ENCODE measurements at regions not wholly inside any gene's neighbourhood (a gene's known extent, or its start where the extent isn't known, plus 50 kb on each side); places are given as distances from the start of the nearest gene placed in this dataset.
"Not testable (repeated sequence)": the region's sequence is repeated elsewhere in the genome, so short reads cannot be mapped to it uniquely, and the experiment has no call there.

DNA sequence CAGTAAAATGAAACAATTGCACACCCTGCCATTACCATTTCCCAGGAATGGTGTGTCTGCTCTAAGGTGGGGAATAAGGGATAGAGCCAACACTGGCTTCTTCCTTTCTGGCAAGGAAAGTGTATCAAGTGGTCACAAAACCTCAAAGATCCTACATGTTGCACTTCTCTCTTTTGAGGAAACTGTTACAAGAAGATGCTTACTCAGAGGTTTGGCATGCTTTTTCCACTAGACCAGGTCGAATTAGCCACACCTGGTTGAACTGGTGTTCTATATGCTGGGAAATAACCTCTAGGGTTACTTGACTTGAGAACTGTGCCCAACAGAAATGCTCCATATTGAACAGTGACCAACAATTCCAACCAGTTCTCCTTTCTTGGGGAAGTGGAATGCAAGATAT is 102.9 kb downstream of the LRRN1 start:
- H3K27ac ChIP-seq, result no peak overlapping the region
- no peak for TF ChIP-seq CTCF (conservative IDR thresholded peaks at IDR 0.05)

DNA sequence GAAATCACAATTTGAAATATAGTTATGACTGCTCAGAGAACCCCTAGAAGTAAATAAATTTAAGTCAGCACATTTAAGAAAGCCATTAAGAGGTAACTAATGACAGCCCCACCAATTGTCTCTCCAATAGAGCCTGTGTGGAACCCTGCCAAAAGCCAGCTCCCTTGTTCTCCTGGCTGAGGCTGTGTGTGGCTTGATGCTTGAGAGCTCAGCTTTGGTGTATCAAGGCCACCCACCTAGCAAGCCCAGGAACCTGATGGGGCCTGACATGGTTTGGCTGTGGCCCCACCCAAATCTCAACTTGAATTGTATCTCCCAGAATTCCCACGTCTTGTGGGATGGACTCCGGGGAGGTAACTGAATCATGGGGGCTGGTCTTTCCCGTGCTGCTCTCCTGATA is 106.9 kb downstream of the LRRN1 start:
- no peak for TF ChIP-seq CTCF (conservative IDR thresholded peaks at IDR 0.05)
- no peak overlapping the region for H3K27ac ChIP-seq

DNA sequence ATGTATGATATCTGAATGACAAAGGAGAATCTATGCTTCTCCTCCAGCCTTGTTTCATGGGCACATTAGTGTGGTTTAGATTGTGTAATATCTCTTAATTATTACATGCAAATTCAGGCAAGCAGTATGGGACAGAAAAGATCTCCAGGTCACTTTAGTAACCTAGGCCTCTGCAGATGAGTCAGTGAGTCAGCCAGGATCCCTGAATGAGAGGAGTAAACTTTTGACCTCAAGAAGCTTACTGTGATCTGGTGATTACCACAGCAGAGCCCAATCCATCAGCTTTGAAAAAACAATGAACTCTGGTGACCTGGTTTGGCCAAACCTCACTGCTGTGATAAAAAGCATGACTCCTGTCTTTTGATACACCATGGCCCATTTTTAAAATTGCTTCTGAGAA is 107.8 kb downstream of the LRRN1 start:
- TF ChIP-seq CTCF (conservative IDR thresholded peaks at IDR 0.05), result no peak
- H3K27ac ChIP-seq, result no peak overlapping the region

GRCh38 chr3:3918763-3919162 is 119.5 kb downstream of the LRRN1 start:
- H3K27ac ChIP-seq, result no peak overlapping the region
- no peak for TF ChIP-seq CTCF (conservative IDR thresholded peaks at IDR 0.05)

DNA sequence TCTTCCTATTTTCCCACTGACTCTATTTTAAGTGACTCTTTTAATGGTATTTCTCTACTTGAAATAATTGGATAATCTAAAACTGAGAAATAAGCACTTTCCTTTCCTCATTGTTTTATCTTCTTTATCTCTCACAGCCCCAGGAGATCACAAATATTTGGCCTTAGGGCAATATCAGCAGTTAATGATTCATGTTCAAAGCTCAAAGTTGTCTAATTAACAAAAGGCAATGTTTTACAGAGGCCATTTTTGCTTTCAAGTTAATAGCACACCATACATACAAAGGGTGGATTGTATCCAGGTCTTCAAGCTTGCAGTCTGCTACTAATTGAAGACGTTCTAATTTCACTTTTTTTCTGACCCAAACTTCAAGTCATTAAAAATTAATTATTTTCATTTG is 120.1 kb downstream of the LRRN1 start:
- no peak for TF ChIP-seq CTCF (conservative IDR thresholded peaks at IDR 0.05)

GRCh38 chr3:3923619-3924018 is 124.4 kb downstream of the LRRN1 start:
- TF ChIP-seq CTCF (conservative IDR thresholded peaks at IDR 0.05), result no peak
- no peak overlapping the region for H3K27ac ChIP-seq

More for the DNA sequence above, 120.1 kb downstream of the LRRN1 start:
- H3K27ac ChIP-seq, result no peak overlapping the region

GRCh38 chr3:3927198-3927597 is 128.0 kb downstream of the LRRN1 start:
- TF ChIP-seq CTCF (conservative IDR thresholded peaks at IDR 0.05), result no peak
- H3K27ac ChIP-seq, result no peak overlapping the region

GRCh38 chr3:3927965-3928364 is 128.7 kb downstream of the LRRN1 start:
- no peak for TF ChIP-seq CTCF (conservative IDR thresholded peaks at IDR 0.05)

DNA sequence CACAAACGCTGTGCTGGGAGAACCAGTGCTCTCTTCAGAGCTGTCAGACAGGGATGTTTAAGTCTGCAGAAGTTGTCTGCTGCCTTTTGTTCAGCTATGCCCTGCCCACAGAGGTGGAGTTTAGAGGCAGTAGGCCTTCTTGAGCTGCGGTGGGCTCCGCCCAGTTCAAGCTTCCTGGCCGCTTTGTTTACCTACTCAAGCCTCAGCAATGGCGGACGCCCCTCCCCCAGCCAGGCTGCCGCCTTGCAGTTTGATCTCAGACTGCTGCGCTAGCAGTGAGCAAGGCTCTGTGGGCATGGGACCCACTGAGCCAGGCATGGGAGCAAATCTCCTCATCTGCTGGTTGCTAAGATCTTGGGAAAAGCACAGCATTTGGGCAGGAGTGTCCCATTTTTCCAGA is 142.1 kb downstream of the LRRN1 start:
- H3K27ac ChIP-seq, result not testable (repeated sequence)

More at GRCh38 chr3:3927965-3928364, 128.7 kb downstream of the LRRN1 start:
- no peak overlapping the region for H3K27ac ChIP-seq
